ENCODE measurements at regions not wholly inside any gene's neighbourhood (a gene's known extent, or its start where the extent isn't known, plus 50 kb on each side); places are given as distances from the start of the nearest gene placed in this dataset.
"Not testable (repeated sequence)": the region's sequence is repeated elsewhere in the genome, so short reads cannot be mapped to it uniquely, and the experiment has no call there.

- H3K4me1 ChIP-seq (ENCODE audit: insufficient read depth, low read length) = no peaks in the 10 kb centered on the region
- H3K4me3 ChIP-seq (ENCODE audit: low read length) = no peak overlapping the region
- no peaks in the 10 kb centered on the region for H3K27me3 ChIP-seq (ENCODE audit: insufficient read depth, low read length)
- H3K9me3 ChIP-seq (ENCODE audit: low read depth, low read length) = no peaks in the 10 kb centered on the region
These were observed 282.1 kb upstream of the HS6ST1 start for GRCh38 chr2:128600581-128601297.

GRCh38 chr2:128601298-128602037 is 282.8 kb upstream of the HS6ST1 start:
- H3K4me3 ChIP-seq (ENCODE audit: low read length) = no peak overlapping the region
- H3K4me1 ChIP-seq (ENCODE audit: insufficient read depth, low read length) = no peaks in the 10 kb centered on the region
- no peaks in the 10 kb centered on the region for H3K27me3 ChIP-seq (ENCODE audit: insufficient read depth, low read length)
- no peaks in the 10 kb centered on the region for H3K9me3 ChIP-seq (ENCODE audit: low read depth, low read length)

DNA sequence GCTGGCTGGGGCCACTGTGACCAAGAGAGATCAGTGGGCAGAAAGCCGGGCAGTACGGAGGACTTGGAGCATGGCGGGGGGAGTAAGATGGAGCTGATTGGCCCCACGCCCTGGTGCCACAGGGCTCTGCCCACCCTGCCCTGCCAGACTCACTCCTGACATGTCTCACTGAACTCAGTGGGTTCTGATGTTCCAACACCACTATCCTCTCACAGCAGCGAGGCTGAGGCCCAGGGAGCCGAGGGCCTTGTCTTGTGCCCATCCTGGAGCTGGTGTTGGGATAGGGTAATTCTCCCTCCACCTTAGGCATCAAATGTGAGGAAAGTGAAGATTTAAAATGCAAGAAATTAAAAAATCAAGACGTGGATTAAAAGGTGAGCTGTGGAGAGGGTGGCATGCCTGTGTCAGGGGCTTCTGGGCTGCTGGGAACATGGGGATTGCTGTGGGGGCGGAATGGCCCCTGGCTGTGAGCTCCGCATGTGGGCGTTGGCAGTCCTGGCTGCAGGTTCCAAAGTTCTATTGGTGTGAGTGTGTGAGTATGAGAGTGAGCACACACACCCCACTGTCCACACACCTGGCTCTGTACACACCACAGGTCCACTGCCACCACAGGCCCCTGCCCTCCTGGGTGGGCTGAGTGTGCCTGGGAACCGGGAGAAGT is 283.5 kb upstream of the HS6ST1 start:
- H3K9me3 ChIP-seq (ENCODE audit: low read depth, low read length) = no peaks in the 10 kb centered on the region
- H3K4me3 ChIP-seq (ENCODE audit: low read length) = no peak overlapping the region
- H3K27me3 ChIP-seq (ENCODE audit: insufficient read depth, low read length) = no peaks in the 10 kb centered on the region
- H3K4me1 ChIP-seq (ENCODE audit: insufficient read depth, low read length) = no peaks in the 10 kb centered on the region

DNA sequence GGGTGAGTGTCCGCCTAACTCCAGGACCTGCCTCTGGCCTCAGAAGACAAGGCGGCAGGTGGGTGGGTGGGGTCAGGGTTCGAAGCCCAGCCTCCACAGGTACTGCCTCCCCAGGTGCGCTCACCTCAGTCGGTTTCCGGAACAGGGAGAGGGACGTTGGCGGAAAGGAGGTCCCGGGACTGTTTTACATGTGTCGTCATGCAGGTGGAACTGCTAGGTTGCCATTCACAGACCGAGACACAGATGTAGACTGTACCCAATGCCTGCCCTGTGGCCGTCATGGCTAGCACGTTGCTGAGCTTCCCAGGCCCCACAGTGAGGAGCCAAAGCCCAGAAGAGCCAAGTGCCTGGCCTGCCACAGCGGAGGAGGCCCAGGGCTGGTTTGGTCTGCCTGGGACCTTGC is 284.0 kb upstream of the HS6ST1 start:
- Histone ChIP-seq H3K9me3 (ENCODE audit: low read depth, low read length) (no peaks in the 10 kb centered on the region), H3K4me3 (ENCODE audit: low read length) (no peak overlapping the region), H3K27me3 (ENCODE audit: insufficient read depth, low read length) (no peaks in the 10 kb centered on the region), H3K4me1 (ENCODE audit: insufficient read depth, low read length) (no peaks in the 10 kb centered on the region)

DNA sequence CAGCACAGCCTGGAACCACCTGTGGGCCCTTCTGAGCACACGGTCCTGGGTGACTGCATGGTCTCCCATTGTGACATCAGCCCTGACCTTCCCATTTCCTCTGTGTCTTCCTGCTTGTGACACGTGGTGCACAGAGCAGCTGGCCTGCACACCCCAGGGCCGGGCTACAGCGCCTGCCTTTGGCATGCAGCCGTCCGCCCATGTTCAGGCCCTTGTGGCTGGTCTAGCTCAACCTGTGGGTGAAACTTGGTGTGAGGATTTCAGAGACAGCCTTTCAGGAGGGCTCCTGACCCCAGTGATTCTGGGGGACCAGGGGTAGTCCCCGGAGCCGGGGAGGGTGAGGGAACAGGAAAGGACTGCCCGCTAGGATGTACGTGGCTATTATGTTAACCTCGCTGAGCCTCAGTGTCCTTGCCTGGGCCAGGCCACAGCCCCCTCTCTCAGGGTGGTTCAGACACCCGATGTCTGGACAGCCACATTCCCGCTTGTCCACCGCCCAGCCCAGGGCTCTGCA is 284.8 kb upstream of the HS6ST1 start:
- no peaks in the 10 kb centered on the region for H3K9me3 ChIP-seq (ENCODE audit: low read depth, low read length)

DNA sequence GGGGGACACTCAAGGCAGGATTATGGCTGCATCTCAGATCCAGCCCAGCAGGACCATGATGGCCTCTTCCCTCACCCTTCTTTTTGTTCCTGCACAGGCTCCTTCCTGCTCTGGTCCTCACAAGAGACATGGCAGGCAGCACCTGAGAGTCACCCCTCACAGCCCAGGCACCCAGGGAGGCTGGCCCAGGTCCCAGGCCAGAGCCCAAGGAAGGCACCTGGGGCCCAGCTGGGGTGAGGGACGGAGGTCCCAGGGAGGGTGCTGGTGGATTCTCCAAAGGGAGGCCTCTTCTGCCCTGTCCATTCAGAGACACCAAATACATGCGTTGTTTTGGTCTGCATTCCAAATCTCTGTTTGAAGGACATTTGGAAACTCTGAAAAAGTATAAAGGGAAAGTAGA is 285.4 kb upstream of the HS6ST1 start:
- Histone ChIP-seq H3K4me1 (ENCODE audit: insufficient read depth, low read length) (no peaks in the 10 kb centered on the region), H3K9me3 (ENCODE audit: low read depth, low read length) (no peaks in the 10 kb centered on the region), H3K4me3 (ENCODE audit: low read length) (no peak overlapping the region), H3K27me3 (ENCODE audit: insufficient read depth, low read length) (no peaks in the 10 kb centered on the region)

More for the DNA sequence above, 284.8 kb upstream of the HS6ST1 start:
- Histone ChIP-seq H3K27me3 (ENCODE audit: insufficient read depth, low read length) (no peaks in the 10 kb centered on the region), H3K4me1 (ENCODE audit: insufficient read depth, low read length) (no peaks in the 10 kb centered on the region), H3K4me3 (ENCODE audit: low read length) (no peak overlapping the region)

DNA sequence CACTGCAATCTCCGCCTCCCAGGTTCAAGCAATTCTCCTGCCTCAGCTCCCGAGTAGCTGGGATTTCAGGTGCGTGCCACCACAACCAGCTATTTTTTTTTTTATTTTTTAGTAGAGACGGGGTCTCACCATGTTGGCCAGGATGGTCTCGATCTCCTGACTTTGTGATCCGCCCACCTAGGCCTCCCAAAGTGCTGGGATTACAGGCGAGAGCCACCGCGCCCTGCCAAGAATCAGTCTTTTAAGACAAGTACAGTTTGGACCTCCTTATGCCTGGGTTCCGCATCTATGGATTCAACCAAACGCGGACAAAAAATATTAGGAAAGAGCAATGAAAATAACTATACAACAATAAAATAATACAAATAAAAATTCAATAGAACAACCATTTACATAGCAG is 285.9 kb upstream of the HS6ST1 start:
- not testable (repeated sequence) for H3K4me3 ChIP-seq (ENCODE audit: low read length); H3K4me1 ChIP-seq (ENCODE audit: insufficient read depth, low read length); H3K27me3 ChIP-seq (ENCODE audit: insufficient read depth, low read length)

DNA sequence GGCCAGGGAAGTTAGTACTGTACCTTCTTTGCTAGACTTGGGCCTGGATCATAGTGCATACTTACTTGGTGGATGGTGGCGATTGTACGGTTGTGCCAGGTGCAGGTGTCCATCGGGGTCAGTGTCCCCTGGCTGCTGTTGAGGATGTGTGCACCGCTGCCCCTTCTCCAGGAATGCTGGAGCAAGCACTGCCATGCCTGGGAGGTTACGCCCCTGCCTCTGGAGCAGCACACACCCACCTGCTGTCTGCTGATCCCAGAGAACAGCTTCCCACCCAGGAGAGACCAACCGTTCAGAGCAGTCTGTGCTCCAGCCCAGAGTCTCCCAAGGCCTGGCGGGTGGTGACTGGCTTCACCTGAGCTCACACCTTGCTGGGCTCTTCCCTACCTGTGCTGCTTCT is 286.8 kb upstream of the HS6ST1 start:
- Histone ChIP-seq H3K27me3 (ENCODE audit: insufficient read depth, low read length) (no peaks in the 10 kb centered on the region), H3K9me3 (ENCODE audit: low read depth, low read length) (no peaks in the 10 kb centered on the region), H3K4me1 (ENCODE audit: insufficient read depth, low read length) (no peaks in the 10 kb centered on the region), H3K4me3 (ENCODE audit: low read length) (no peak overlapping the region)

More for the DNA sequence above, 285.9 kb upstream of the HS6ST1 start:
- not testable (repeated sequence) for H3K9me3 ChIP-seq (ENCODE audit: low read depth, low read length)

DNA sequence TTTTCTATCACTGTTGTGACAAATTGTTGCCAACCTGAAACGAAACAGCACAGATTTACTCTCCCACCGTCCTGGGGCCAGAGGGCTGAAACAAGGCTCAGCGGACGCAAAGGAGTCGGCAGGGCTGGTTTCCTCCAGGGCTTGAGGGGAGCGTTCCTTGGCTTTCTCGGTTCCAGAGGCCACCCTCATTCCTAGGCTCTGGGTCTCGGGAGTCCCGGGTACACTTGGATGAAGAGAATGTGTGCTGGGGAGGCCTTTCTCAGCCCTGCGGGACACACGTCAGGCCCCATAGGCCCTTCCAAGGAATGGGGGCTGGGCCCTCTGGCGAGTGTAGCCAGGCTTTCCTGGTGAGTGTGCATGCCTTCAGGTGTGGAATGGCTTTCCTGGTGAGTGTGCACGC is 287.3 kb upstream of the HS6ST1 start:
- no peaks in the 10 kb centered on the region for H3K9me3 ChIP-seq (ENCODE audit: low read depth, low read length)
- no peaks in the 10 kb centered on the region for H3K4me1 ChIP-seq (ENCODE audit: insufficient read depth, low read length)
- no peaks in the 10 kb centered on the region for H3K27me3 ChIP-seq (ENCODE audit: insufficient read depth, low read length)
- H3K4me3 ChIP-seq (ENCODE audit: low read length) = no peak overlapping the region

- Histone ChIP-seq H3K4me1 (ENCODE audit: insufficient read depth, low read length) (no peaks in the 10 kb centered on the region), H3K4me3 (ENCODE audit: low read length) (no peak overlapping the region), H3K9me3 (ENCODE audit: low read depth, low read length) (no peaks in the 10 kb centered on the region), H3K27me3 (ENCODE audit: insufficient read depth, low read length) (no peaks in the 10 kb centered on the region)
These were observed 288.2 kb upstream of the HS6ST1 start for GRCh38 chr2:128606837-128607236.

- Histone ChIP-seq H3K27me3 (ENCODE audit: insufficient read depth, low read length) (no peaks in the 10 kb centered on the region), H3K4me1 (ENCODE audit: insufficient read depth, low read length) (no peaks in the 10 kb centered on the region), H3K4me3 (ENCODE audit: low read length) (no peak overlapping the region), H3K9me3 (ENCODE audit: low read depth, low read length) (no peaks in the 10 kb centered on the region)
These were observed 288.8 kb upstream of the HS6ST1 start for GRCh38 chr2:128607440-128607839.

DNA sequence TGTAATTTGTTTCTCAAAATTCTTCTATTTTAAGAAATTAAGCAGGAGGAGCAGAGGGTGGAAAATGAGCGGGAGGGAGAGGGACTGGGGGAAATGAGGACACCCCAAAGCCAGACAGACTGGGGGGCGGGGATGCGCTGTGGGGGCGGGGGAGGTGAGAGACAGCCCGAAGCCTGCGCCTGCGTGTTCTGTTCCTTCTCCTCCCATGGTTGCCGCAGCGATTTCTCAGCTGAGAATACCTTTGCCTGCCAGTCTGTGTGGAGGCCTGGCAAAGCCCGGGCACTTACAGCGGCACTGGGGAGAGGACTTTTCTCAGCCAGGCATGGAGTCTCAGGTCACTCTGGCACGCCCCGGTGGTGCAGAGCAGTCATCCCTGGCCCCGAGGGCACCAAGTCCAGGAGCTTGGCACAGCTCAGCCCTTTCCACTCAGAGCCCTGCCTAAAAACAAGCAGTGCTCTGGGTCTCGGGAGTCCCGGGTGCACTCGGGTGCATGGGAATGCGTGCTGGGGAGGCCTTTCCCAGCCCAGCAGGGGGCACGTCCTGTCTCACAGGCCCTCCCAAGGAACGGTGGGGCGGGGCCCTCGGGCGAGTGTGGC is 289.3 kb upstream of the HS6ST1 start:
- H3K9me3 ChIP-seq (ENCODE audit: low read depth, low read length) = no peaks in the 10 kb centered on the region
- no peaks in the 10 kb centered on the region for H3K27me3 ChIP-seq (ENCODE audit: insufficient read depth, low read length)
- H3K4me1 ChIP-seq (ENCODE audit: insufficient read depth, low read length) = no peaks in the 10 kb centered on the region

DNA sequence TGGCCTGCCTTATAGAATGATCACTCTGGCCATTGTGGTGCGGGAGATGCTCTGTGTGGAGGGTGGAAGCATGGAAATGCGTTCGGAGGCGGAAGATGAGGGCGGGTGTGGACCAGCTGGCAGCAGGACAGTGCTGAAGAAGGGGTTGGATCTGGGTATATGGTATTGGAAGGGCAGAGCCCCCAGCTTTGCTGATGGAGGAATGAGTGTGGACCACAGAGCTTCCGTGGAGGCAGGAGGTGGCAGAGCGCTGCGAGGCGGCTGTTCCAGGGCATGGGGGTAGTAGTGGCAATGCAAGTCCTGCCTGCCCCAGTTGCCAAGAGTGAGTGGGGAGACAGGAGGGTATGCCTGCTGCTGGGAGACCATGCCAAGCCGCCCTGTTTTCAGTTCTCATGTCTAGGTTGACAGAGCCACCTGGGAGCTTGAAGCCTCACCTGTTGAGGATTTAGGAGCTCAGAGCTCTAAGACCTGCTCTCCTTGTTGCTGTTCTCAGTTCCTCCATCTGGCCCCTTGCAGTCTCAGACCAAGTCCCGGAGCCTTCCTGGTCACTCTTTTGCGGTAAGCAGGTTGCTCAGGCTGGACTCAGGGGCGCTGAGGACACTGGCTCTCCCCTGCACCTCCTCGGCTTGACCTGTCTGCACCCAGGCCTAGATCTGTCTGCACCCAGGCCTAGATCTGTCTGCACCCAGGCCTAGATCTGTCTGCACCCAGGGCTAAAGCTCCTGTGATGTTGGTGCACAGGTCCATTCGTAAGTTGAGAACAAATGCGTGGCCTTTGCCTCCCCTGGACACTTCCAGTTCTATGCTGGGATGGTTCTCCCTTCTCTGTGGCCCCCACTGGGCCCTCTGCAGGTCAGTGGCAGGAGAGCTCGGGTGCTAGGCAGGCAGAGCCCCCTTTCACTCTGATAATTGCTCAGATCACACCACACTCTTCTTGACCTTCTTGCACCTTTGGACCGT is 290.5 kb upstream of the HS6ST1 start:
- Histone ChIP-seq H3K27me3 (ENCODE audit: insufficient read depth, low read length) (no peaks in the 10 kb centered on the region), H3K9me3 (ENCODE audit: low read depth, low read length) (no peaks in the 10 kb centered on the region), H3K4me3 (ENCODE audit: low read length) (no peak overlapping the region), H3K4me1 (ENCODE audit: insufficient read depth, low read length) (no peaks in the 10 kb centered on the region)

More for the DNA sequence above, 289.3 kb upstream of the HS6ST1 start:
- no peak overlapping the region for H3K4me3 ChIP-seq (ENCODE audit: low read length)

GRCh38 chr2:128610496-128610895 is 291.8 kb upstream of the HS6ST1 start:
- no peaks in the 10 kb centered on the region for H3K9me3 ChIP-seq (ENCODE audit: low read depth, low read length)
- H3K4me3 ChIP-seq (ENCODE audit: low read length) = no peak overlapping the region
- H3K27me3 ChIP-seq (ENCODE audit: insufficient read depth, low read length) = no peaks in the 10 kb centered on the region
- H3K4me1 ChIP-seq (ENCODE audit: insufficient read depth, low read length) = no peaks in the 10 kb centered on the region

All from mononuclear cell (primary cell).